HG03159 (cell line): ENCODE measurements at regions not wholly inside any gene's neighbourhood (a gene's known extent, or its start where the extent isn't known, plus 50 kb on each side); places are given as distances from the start of the nearest gene placed in this dataset.

ENCODE experiments used
- ATAC-seq: cut with Tn5 transposase; IDR thresholded peaks from one replicate; pipeline ENCODE4 v1.9.1; 2021; ENCODE audit warnings: mild to moderate bottlenecking, moderate library complexity; ENCODE audit not compliant: unreplicated experiment

GRCh38 chr7:12741951-12742575 lies 54.6 kb downstream of the ARL4A start:
- no peak for ATAC-seq

- no peak for ATAC-seq
These were observed 58.8 kb downstream of the ARL4A start for GRCh38 chr7:12746211-12746610.

- ATAC-seq: no peak
These were observed 60.4 kb downstream of the ARL4A start for GRCh38 chr7:12747687-12748306.

GRCh38 chr7:12749069-12749468 lies 61.6 kb downstream of the ARL4A start:
- ATAC-seq: no peak

- no peak for ATAC-seq
These were observed 62.3 kb downstream of the ARL4A start for GRCh38 chr7:12749746-12750145.

- no peak for ATAC-seq
These were observed 64.3 kb downstream of the ARL4A start for GRCh38 chr7:12751764-12752163.

- no peak for ATAC-seq
These were observed 66.7 kb downstream of the ARL4A start for GRCh38 chr7:12754179-12754578.

- no peak for ATAC-seq
These were observed 69.4 kb downstream of the ARL4A start for GRCh38 chr7:12756821-12757220.

- ATAC-seq: no peak
These were observed 70.0 kb downstream of the ARL4A start for GRCh38 chr7:12757443-12757842.

- ATAC-seq: no peak
These were observed 71.7 kb downstream of the ARL4A start for GRCh38 chr7:12759151-12759550.

GRCh38 chr7:12761111-12761510 lies 73.7 kb downstream of the ARL4A start:
- no peak for ATAC-seq

GRCh38 chr7:12761691-12762090 lies 74.3 kb downstream of the ARL4A start:
- no peak for ATAC-seq

GRCh38 chr7:12764458-12764891 lies 77.0 kb downstream of the ARL4A start:
- no peak for ATAC-seq

- ATAC-seq: no peak
These were observed 78.1 kb downstream of the ARL4A start for GRCh38 chr7:12765431-12766100.

GRCh38 chr7:12766416-12766815 lies 79.0 kb downstream of the ARL4A start:
- ATAC-seq: no peak

GRCh38 chr7:12768948-12769347 lies 81.5 kb downstream of the ARL4A start:
- no peak for ATAC-seq

- no peak for ATAC-seq
These were observed 82.0 kb downstream of the ARL4A start for GRCh38 chr7:12769444-12769843.

GRCh38 chr7:12770227-12770975 lies 83.0 kb downstream of the ARL4A start:
- ATAC-seq: no peak

- ATAC-seq: no peak
These were observed 84.0 kb downstream of the ARL4A start for GRCh38 chr7:12771378-12771877.

GRCh38 chr7:12772768-12773167 lies 85.3 kb downstream of the ARL4A start:
- ATAC-seq: no peak

GRCh38 chr7:12777257-12777656 lies 89.8 kb downstream of the ARL4A start:
- no peak for ATAC-seq
